Uterus (tissue), 3 donors: ENCODE measurements at regions not wholly inside any gene's neighbourhood (a gene's known extent, or its start where the extent isn't known, plus 50 kb on each side); places are given as distances from the start of the nearest gene placed in this dataset.

Source experiments
- DNase-seq, 2 donors: peaks; one replicate each; pipeline ENCODE4 v3.0.0-alpha.2; 2019 to 2020
- H3K27ac ChIP-seq, 2 donors: fragments of 200-600 bp; sonication (generic); 1 replicate in 1 of 2; 2 replicates in 1 of 2; pipeline ENCODE4 v1.5.1; 2016 to 2018
- H3K27me3 ChIP-seq, 2 donors: fragments of 200-600 bp; sonication (generic); one replicate each; pipeline ENCODE4 v1.5.1; 2018 to 2019; ENCODE audit warnings: control low read depth in 1 of 2
- H3K36me3 ChIP-seq, 2 donors: fragments of 200-600 bp; sonication (generic); one replicate each; pipeline ENCODE4 v1.5.1; 2019; ENCODE audit warnings: control low read depth in 1 of 2
- H3K4me1 ChIP-seq, 2 donors: fragments of 200-600 bp; sonication (generic); one replicate each; pipeline ENCODE4 v1.5.1; 2018 to 2019; ENCODE audit warnings: control low read depth in 1 of 2
- H3K4me3 ChIP-seq, 2 donors: fragments of 200-600 bp; sonication (generic); 1 replicate in 1 of 2; 2 replicates in 1 of 2; pipeline ENCODE4 v1.5.1; 2018 to 2019; ENCODE audit warnings: mild to moderate bottlenecking in 1 of 2
- H3K9me3 ChIP-seq, 2 donors: fragments of 200-600 bp; sonication (generic); one replicate each; pipeline ENCODE4 v1.5.1; 2019; ENCODE audit warnings: control low read depth in 1 of 2
- CTCF ChIP-seq, 4 experiments: fragments of 200-600 bp in 2 of 4; fragments of 450-650 bp in 2 of 4; sonication (generic) in 2 of 4; IDR thresholded peaks; one replicate each; pipeline ENCODE4 v1.5.1; 2016 to 2019; ENCODE audit warnings: antibody characterized with exemption in 4 of 4, mild to moderate bottlenecking in 2 of 4, moderate library complexity in 1 of 4
- POLR2A ChIP-seq, 2 donors: fragments of 450-650 bp; IDR thresholded peaks; one replicate each; pipeline ENCODE4 v1.6.1; 2016; ENCODE audit warnings: antibody characterized with exemption in 2 of 2, mild to moderate bottlenecking in 1 of 2, moderate library complexity in 1 of 2
- intact Hi-C: fragments of 100-400 bp; cut with DNase I; formaldehyde crosslinking; loops from one replicate; pipeline ENCODE4 v1.15.1; 2023; ENCODE audit warnings: low total_unique reads
- donor health status: DM: yes; HTN: yes; CAD: no.

- intact Hi-C loops = no loop called here
- H3K9me3 ChIP-seq = no peaks in the 10 kb centered on the region
- H3K4me3 ChIP-seq = no peak overlapping the region
- H3K27ac ChIP-seq = peak overlapping the region in 1 of 2 donors; percentile 65
- no peaks in the 10 kb centered on the region for H3K27me3 ChIP-seq
- DNase-seq = peak in 1 of 2 donors; percentile 25
- no peaks in the 10 kb centered on the region for H3K36me3 ChIP-seq
- H3K4me1 ChIP-seq = peaks cover 4 to 16% of the 10 kb centered on the region in 2 donors
- TF ChIP-seq POLR2A (IDR thresholded peaks at IDR 0.05) = no peak
- TF ChIP-seq CTCF (IDR thresholded peaks at IDR 0.05) = no peak
Measured at GRCh38 chr3:194756460-194756779, 70.7 kb downstream of the FAM43A start.

GRCh38 chr3:194756791-194757325, 71.2 kb downstream of the FAM43A start:
- peak in 1 of 2 donors; percentile 28 for DNase-seq
- Histone ChIP-seq H3K4me1 (peaks cover 4 to 16% of the 10 kb centered on the region in 2 donors), H3K4me3 (no peak overlapping the region), H3K27ac (peak overlapping the region; percentile 65 to 72), H3K9me3 (no peaks in the 10 kb centered on the region), H3K36me3 (no peaks in the 10 kb centered on the region), H3K27me3 (no peaks in the 10 kb centered on the region)
- intact Hi-C loops = no loop called here
- TF ChIP-seq CTCF (IDR thresholded peaks at IDR 0.05) (no peak), POLR2A (IDR thresholded peaks at IDR 0.05) (no peak)

- Histone ChIP-seq H3K9me3 (no peaks in the 10 kb centered on the region), H3K27ac (peak overlapping the region; percentile 65 to 72), H3K4me1 (peaks cover 4 to 16% of the 10 kb centered on the region in 2 donors), H3K27me3 (no peaks in the 10 kb centered on the region), H3K36me3 (no peaks in the 10 kb centered on the region), H3K4me3 (no peak overlapping the region)
- intact Hi-C loops = no loop called here
- peak; percentile 44 to 56 for DNase-seq
- TF ChIP-seq POLR2A (IDR thresholded peaks at IDR 0.05) (no peak), CTCF (IDR thresholded peaks at IDR 0.05) (no peak)
Measured at GRCh38 chr3:194757647-194758061, 72.0 kb downstream of the FAM43A start.

- no peaks in the 10 kb centered on the region for H3K27me3 ChIP-seq
- intact Hi-C loops = no loop called here
- DNase-seq = no peak
- no peaks in the 10 kb centered on the region for H3K36me3 ChIP-seq
- H3K4me1 ChIP-seq = peaks cover 4 to 16% of the 10 kb centered on the region in 2 donors
- H3K4me3 ChIP-seq = no peak overlapping the region
- H3K27ac ChIP-seq = no peak overlapping the region
- H3K9me3 ChIP-seq = no peaks in the 10 kb centered on the region
- TF ChIP-seq CTCF (IDR thresholded peaks at IDR 0.05) (no peak), POLR2A (IDR thresholded peaks at IDR 0.05) (no peak)
Measured at GRCh38 chr3:194758716-194759115, 73.0 kb downstream of the FAM43A start.

GRCh38 chr3:194760494-194761137, 74.9 kb downstream of the FAM43A start:
- no peaks in the 10 kb centered on the region for H3K27me3 ChIP-seq
- no peak for DNase-seq
- H3K27ac ChIP-seq = no peak overlapping the region
- no peaks in the 10 kb centered on the region for H3K9me3 ChIP-seq
- H3K4me3 ChIP-seq = no peak overlapping the region
- intact Hi-C loops = no loop called here
- peaks cover 4 to 16% of the 10 kb centered on the region in 2 donors for H3K4me1 ChIP-seq
- no peaks in the 10 kb centered on the region for H3K36me3 ChIP-seq
- TF ChIP-seq CTCF (IDR thresholded peaks at IDR 0.05) = no peak
- TF ChIP-seq POLR2A (IDR thresholded peaks at IDR 0.05) = no peak
